K562 (cell line): ENCODE measurements at regions not wholly inside any gene's neighbourhood (a gene's known extent, or its start where the extent isn't known, plus 50 kb on each side); places are given as distances from the start of the nearest gene placed in this dataset.

Experiments used
- ATAC-seq: fragments of 200-7000 bp; cut with Tn5 transposase; 3 replicates; pipeline ENCODE4 v1.9.1; 2020; ENCODE audit warnings: moderate library complexity
- BruUV-seq: library from RNA; stranded (reverse); fragments of 400-500 nt; replicated peaks from 2 replicates; lab custom pipeline; 2021; lab: Mats Ljungman, UMichigan
- CTCF ChIA-PET: fragments of 300-600 bp; formaldehyde crosslinking; extraction: SDS; loops from one replicate; lab custom pipeline; 2021; ENCODE audit warnings: low intra/inter-chr PET ratio; lab: Yijun Ruan, JAX
- POLR2A ChIA-PET: fragments of 300-600, 350-650 bp; sonication (Branson Sonifier 250); formaldehyde crosslinking; extraction: SDS; loops from one replicate; lab custom pipeline; 2021; ENCODE audit warnings: antibody characterized with exemption, inconsistent platforms; lab: Yijun Ruan, JAX
- DNase-seq, 4 experiments: peaks; one replicate each; pipeline versions ENCODE4 v3.0.0 to v3.0.0-alpha.2; 2011 to 2018; ENCODE audit warnings: low spot score in 3 of 4, mixed read lengths in 3 of 4; ENCODE audit errors: extremely low read depth in 1 of 4
- FAIRE-seq: peaks from 2 replicates; lab custom pipeline; 2011; peaks lifted over from hg19 to GRCh38; lab: Jason Lieb, UNC
- H2AFZ ChIP-seq: 2 replicates; pipeline ENCODE4 v1.6.0; 2011; ENCODE audit warnings: low read depth, low read length, control low read depth, inconsistent platforms
- H3K27ac ChIP-seq: fragments of 200-600 bp; 3 replicates; pipeline ENCODE4 v1.8.0; 2011; ENCODE audit warnings: low read depth, mild to moderate bottlenecking, control low read depth, inconsistent platforms, low read length, moderate library complexity, mixed read lengths; ENCODE audit errors: extremely low read depth
- H3K27me3 ChIP-seq, 2 experiments: fragments of 300-600 bp in 1 of 2; 2 replicates in 1 of 2; 3 replicates in 1 of 2; pipeline versions ENCODE4 v1.6.0 to v1.8.0; 2011; ENCODE audit warnings: inconsistent platforms in 2 of 2, low read length in 2 of 2, mild to moderate bottlenecking in 1 of 2, mixed read lengths in 1 of 2, moderate library complexity in 1 of 2; ENCODE audit not compliant: control insufficient read depth in 2 of 2, insufficient read depth in 2 of 2
- H3K36me3 ChIP-seq: fragments of 300-600 bp; 3 replicates; pipeline ENCODE4 v1.8.0; 2011; ENCODE audit warnings: mild to moderate bottlenecking, low read length, inconsistent platforms; ENCODE audit not compliant: control insufficient read depth, insufficient read depth
- H3K4me1 ChIP-seq, 2 experiments: fragments of 200-600 bp in 1 of 2; replicated peaks in 1 of 2; 2 replicates in 1 of 2; 3 replicates in 1 of 2; pipeline versions ENCODE4 v1.5.1 to v1.8.0; 2011; ENCODE audit warnings: inconsistent platforms in 2 of 2, low read length in 2 of 2, mild to moderate bottlenecking in 1 of 2, mixed read lengths in 1 of 2, moderate library complexity in 1 of 2; ENCODE audit not compliant: control insufficient read depth in 2 of 2, insufficient read depth in 2 of 2
- H3K4me2 ChIP-seq: 2 replicates; pipeline ENCODE4 v1.6.1; 2011; ENCODE audit warnings: low read length, control low read depth, inconsistent platforms, mixed read lengths; ENCODE audit not compliant: insufficient read depth
- H3K4me3 ChIP-seq: fragments of 200-600 bp; sonication (generic), shearing (Covaris generic); 2 replicates; pipeline ENCODE4 v1.5.1; 2016; ENCODE audit warnings: control low read depth, inconsistent platforms
- H3K79me2 ChIP-seq: fragments of 200-600 bp; 3 replicates; pipeline ENCODE4 v1.8.0; 2011; ENCODE audit warnings: low read length, inconsistent platforms; ENCODE audit not compliant: control insufficient read depth, insufficient read depth
- H3K9ac ChIP-seq, 2 experiments: 2 replicates each; pipeline versions ENCODE4 v1.6.0 to v1.6.1; 2011; ENCODE audit warnings: low read depth in 2 of 2, low read length in 2 of 2, control low read depth in 1 of 2, inconsistent platforms in 1 of 2, mild to moderate bottlenecking in 1 of 2, mixed read lengths in 1 of 2; ENCODE audit not compliant: insufficient read depth in 1 of 2
- H3K9me1 ChIP-seq: one replicate; pipeline ENCODE4 v1.6.0; 2011; ENCODE audit warnings: inconsistent platforms, mild to moderate bottlenecking, low read length, moderate library complexity; ENCODE audit not compliant: control insufficient read depth, insufficient read depth
- H3K9me3 ChIP-seq: replicated peaks from 2 replicates; pipeline ENCODE4 v1.5.1; 2011; ENCODE audit warnings: low read depth, low read length, inconsistent platforms; ENCODE audit not compliant: control insufficient read depth, insufficient read depth
- H4K20me1 ChIP-seq: replicated peaks from 2 replicates; pipeline ENCODE4 v1.6.1; 2011; ENCODE audit warnings: low read length, inconsistent platforms, mixed read lengths; ENCODE audit not compliant: control insufficient read depth, insufficient read depth
- ARHGAP35 ChIP-seq: fragments of 450-650 bp; IDR thresholded peaks from 2 replicates; pipeline ENCODE4 v1.6.1; 2018; ENCODE audit not compliant: partially characterized antibody
- CEBPB ChIP-seq: fragments of 450-650 bp; IDR thresholded peaks from 2 replicates; pipeline ENCODE4 v1.6.1; 2016; ENCODE audit warnings: missing genetic modification characterization, missing compliant biosample characterization
- CLOCK ChIP-seq: fragments of 250-450 bp; sonication (Bioruptor Pico); IDR thresholded peaks from 2 replicates; pipeline ENCODE4 v1.4.0; 2020; ENCODE audit warnings: mild to moderate bottlenecking, moderate library complexity, borderline replicate concordance
- ELK1 ChIP-seq: sonication (generic); formaldehyde crosslinking; IDR thresholded peaks from 2 replicates; pipeline ENCODE4 v1.8.1; 2022; ENCODE audit warnings: missing genetic modification reagents
- NR1H2 ChIP-seq: sonication (generic); formaldehyde crosslinking; IDR thresholded peaks from 2 replicates; pipeline ENCODE4 v1.4.0; 2020; ENCODE audit warnings: mild to moderate bottlenecking, missing genetic modification reagents
- PYGO2 ChIP-seq: fragments of 450-650 bp; IDR thresholded peaks from 2 replicates; pipeline ENCODE4 v1.6.1; 2016; ENCODE audit warnings: mild to moderate bottlenecking, missing genetic modification characterization, moderate library complexity, missing compliant biosample characterization
- RBBP5 ChIP-seq: fragments of 200-600 bp; sonication (generic); IDR thresholded peaks from 2 replicates; pipeline ENCODE4 v1.6.1; 2012; ENCODE audit warnings: borderline replicate concordance, mild to moderate bottlenecking, low read length, control low read depth, inconsistent platforms; ENCODE audit not compliant: insufficient read depth, poor library complexity, severe bottlenecking
- TCFL5 ChIP-seq: fragments of 250-450 bp; sonication (Bioruptor Pico); conservative IDR thresholded peaks from 2 replicates; pipeline ENCODE4 v1.6.1; 2021; ENCODE audit warnings: mild to moderate bottlenecking, moderate library complexity, matching md5 sums
- TRIM24 ChIP-seq, 2 experiments: fragments of 450-650 bp; IDR thresholded peaks; 2 replicates each; pipeline ENCODE4 v1.6.1; 2016
- U2AF2 ChIP-seq: fragments of 200-400 bp; formaldehyde crosslinking; optimal IDR thresholded peaks from 2 replicates; pipeline ENCODE3; 2017; ENCODE audit warnings: low read depth, mild to moderate bottlenecking, low read length
- ZBTB9 ChIP-seq: fragments of 450-650 bp; formaldehyde crosslinking; IDR thresholded peaks from 2 replicates; pipeline ENCODE4 v1.4.0; 2020; ENCODE audit warnings: mild to moderate bottlenecking, moderate library complexity
- ZMIZ1 ChIP-seq, 2 experiments: fragments of 150-350 bp in 1 of 2; IDR thresholded peaks; 2 replicates each; pipeline ENCODE4 v1.6.1; 2012 to 2016; ENCODE audit warnings: low read depth in 2 of 2, low read length in 2 of 2, mild to moderate bottlenecking in 1 of 2, moderate library complexity in 1 of 2
- ZNF23 ChIP-seq: fragments of 250-450 bp; sonication (Bioruptor Pico); IDR thresholded peaks from 2 replicates; pipeline ENCODE4 v1.4.0; 2020; ENCODE audit warnings: mild to moderate bottlenecking
- ZNF444 ChIP-seq: fragments of 250-450 bp; sonication (Bioruptor Pico); IDR thresholded peaks from 2 replicates; pipeline ENCODE4 v1.4.0; 2020; ENCODE audit warnings: mild to moderate bottlenecking, moderate library complexity
- WGBS: fragments of 100-300 bp; shearing (Covaris generic); methylation state at CpG from one replicate; pipeline ENCODE4 v1.1.6; 2016; ENCODE audit warnings: low coverage, mixed read lengths; ENCODE audit not compliant: insufficient coverage; ENCODE audit errors: missing lambda C conversion rate; 5-methylcytosine and 5-hydroxymethylcytosine counted together
- in situ Hi-C: fragments of 300-500 bp; cut with MboI; formaldehyde crosslinking; loops from 4 replicates; pipeline ENCODE4 v1.15.0; 2018; ENCODE audit warnings: inconsistent platforms, mixed read lengths
- intact Hi-C: fragments of 100-400 bp; cut with micrococcal nuclease; formaldehyde crosslinking; loops from 2 replicates; pipeline ENCODE4 v1.14.2; 2022

- TF ChIP-seq ZMIZ1 (IDR thresholded peaks at IDR 0.05; ENCODE audit: low read depth in 2 of 2, low read length in 2 of 2) (no peak), U2AF2 (no peak), TCFL5 (CRISPR knock-in tag) (no peak)
- TF ChIP-seq, all 486 proteins: peak for 0
Observed at GRCh38 chr4:27790911-27791310, 930.3 kb downstream of the STIM2 start (continued).

GRCh38 chr4:27791640-27792039, 931.0 kb downstream of the STIM2 start:
- H2AFZ ChIP-seq: no peak overlapping the region
- H3K9me3 ChIP-seq: no peaks in the 10 kb centered on the region
- H3K4me3 ChIP-seq: no peak overlapping the region
- in situ Hi-C loops (no loop called here), intact Hi-C loops (no loop called here)
- H3K4me2 ChIP-seq: no peak overlapping the region
- 4% methylated on average over 4 of the region's 4 CpGs for WGBS
- no peak for ATAC-seq
- no peaks in the 10 kb centered on the region for H3K27me3 ChIP-seq
- H3K27ac ChIP-seq: no peak overlapping the region
- H3K4me1 ChIP-seq: no peaks in the 10 kb centered on the region
- no peaks in the 10 kb centered on the region for H4K20me1 ChIP-seq
- DNase-seq: no peak
- no peaks in the 10 kb centered on the region for H3K36me3 ChIP-seq
- no peak for FAIRE-seq
- H3K9ac ChIP-seq: no peak overlapping the region
- H3K9me1 ChIP-seq: no peaks in the 10 kb centered on the region
- BruUV-seq: no TSS peak
- POLR2A ChIA-PET: no interaction called here
- H3K79me2 ChIP-seq: no peaks in the 10 kb centered on the region
- CTCF ChIA-PET: no interaction called here
- no peak for TF ChIP-seq CEBPB
- TF ChIP-seq ZNF23 (CRISPR knock-in tag): no peak
- TF ChIP-seq TRIM24 (IDR thresholded peaks at IDR 0.05): no peak
- no peak for TF ChIP-seq ARHGAP35
- TF ChIP-seq ZNF444 (CRISPR knock-in tag): no peak
- TF ChIP-seq ZBTB9 (CRISPR knock-in tag): no peak
- no peak for TF ChIP-seq ELK1 (CRISPR knock-in tag)
- TF ChIP-seq PYGO2 (tag): no peak
- no peak for TF ChIP-seq NR1H2
- TF ChIP-seq RBBP5: no peak
- no peak for TF ChIP-seq CLOCK
